GM12872 (cell line): ENCODE measurements at regions not wholly inside any gene's neighbourhood (a gene's known extent, or its start where the extent isn't known, plus 50 kb on each side); places are given as distances from the start of the nearest gene placed in this dataset.

Experiments used
- CTCF ChIP-seq: IDR thresholded peaks from 3 replicates; pipeline ENCODE4 v1.5.1; 2011; ENCODE audit warnings: low read depth, mild to moderate bottlenecking, low read length, moderate library complexity; ENCODE audit not compliant: insufficient read depth

GRCh38 chr2:234853729-234854128, 98.1 kb upstream of the SH3BP4 start:
- TF ChIP-seq CTCF, result no peak

- TF ChIP-seq CTCF, result no peak
Observed at GRCh38 chr2:234852941-234853340, 98.9 kb upstream of the SH3BP4 start.

GRCh38 chr2:234852035-234852434, 99.8 kb upstream of the SH3BP4 start:
- TF ChIP-seq CTCF, result no peak

- TF ChIP-seq CTCF, result no peak
Observed at GRCh38 chr2:234851451-234851850, 100.4 kb upstream of the SH3BP4 start.

- TF ChIP-seq CTCF, result no peak
Observed at GRCh38 chr2:234850818-234851217, 101.0 kb upstream of the SH3BP4 start.

GRCh38 chr2:234849678-234850077, 102.1 kb upstream of the SH3BP4 start:
- no peak for TF ChIP-seq CTCF

GRCh38 chr2:234848578-234848977, 103.2 kb upstream of the SH3BP4 start:
- TF ChIP-seq CTCF, result no peak

GRCh38 chr2:234847639-234848038, 104.2 kb upstream of the SH3BP4 start:
- TF ChIP-seq CTCF, result no peak
